ENCODE measurements at regions not wholly inside any gene's neighbourhood (a gene's known extent, or its start where the extent isn't known, plus 50 kb on each side); places are given as distances from the start of the nearest gene placed in this dataset.

DNA sequence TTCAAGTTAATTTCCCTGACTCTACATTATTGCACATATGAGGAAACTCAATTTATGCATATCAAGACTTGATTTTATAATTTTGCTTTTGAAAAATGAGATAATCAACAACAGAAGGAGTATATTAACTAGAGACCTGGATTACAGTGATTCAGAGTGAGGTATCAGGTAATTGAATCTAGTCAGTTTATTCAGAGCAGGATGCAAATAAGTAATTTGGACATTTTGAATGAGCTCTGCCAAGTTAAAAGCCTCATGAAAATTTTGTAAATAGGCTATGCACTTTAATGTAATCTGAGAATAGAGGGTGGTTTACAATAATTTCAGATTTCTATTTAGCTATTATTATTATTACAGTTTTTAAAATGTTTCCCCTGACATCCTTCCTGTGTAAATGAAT is 203.7 kb upstream of the EMCN start:
- H4K8ac ChIP-seq (replicated peaks; ENCODE audit: insufficient read length, low read depth, low read length) = no peak overlapping the region
- H4K91ac ChIP-seq (ENCODE audit: insufficient read length, low read depth, low read length) = no peak overlapping the region
- H2BK15ac ChIP-seq (ENCODE audit: low read depth, low read length) = no peak overlapping the region
- no peak overlapping the region for H3K4ac ChIP-seq (ENCODE audit: low read depth, low read length)
- H3K4me2 ChIP-seq (ENCODE audit: insufficient read depth, insufficient read length, low read length) = no peak overlapping the region
- no peak overlapping the region for H2BK20ac ChIP-seq (ENCODE audit: low read depth, low read length, poor library complexity, severe bottlenecking)
- no peak overlapping the region for H3K23ac ChIP-seq (ENCODE audit: insufficient read length, low read depth, low read length)
- Mint-ChIP-seq H3K9me3 (no peaks in the 10 kb centered on the region), H3K4me3 (no peak overlapping the region), H3K27me3 (ENCODE audit: low read depth) (no peaks in the 10 kb centered on the region), H3K36me3 (ENCODE audit: insufficient read depth in 1 of 3, low read depth in 3 of 3) (no peaks in the 10 kb centered on the region; a peak in 1 of 7 replicates), H3K4me1 (peaks cover 0 to 4% of the 10 kb centered on the region in 2 experiments; a peak in 2 of 4 replicates), H3K27ac (no peak overlapping the region)
- no peak overlapping the region for H4K5ac ChIP-seq (ENCODE audit: insufficient read length, low read depth, low read length)
- no peaks in the 10 kb centered on the region for H3K79me1 ChIP-seq (ENCODE audit: insufficient read depth, low read depth, low read length, poor library complexity, severe bottlenecking)
- DNase-seq = no peak
- no peak overlapping the region for H2AK5ac ChIP-seq (ENCODE audit: insufficient read length, low read length)
- H3K9me3 ChIP-seq (ENCODE audit: control insufficient read depth, low read depth, low read length) = no peaks in the 10 kb centered on the region
- no peak overlapping the region for H3K56ac ChIP-seq (ENCODE audit: insufficient read length, low read depth, low read length)
- no peaks in the 10 kb centered on the region for H4K20me1 ChIP-seq (ENCODE audit: control insufficient read depth, insufficient read depth, insufficient read length)
- TF ChIP-seq CTCF (conservative IDR thresholded peaks at IDR 0.05) = no peak
- H3K27ac ChIP-seq (ENCODE audit: insufficient read length, low read depth, low read length) = no peak overlapping the region
- H3K4me1 ChIP-seq (ENCODE audit: insufficient read depth, low read length) = no peaks in the 10 kb centered on the region
- no peak overlapping the region for H3T11ph ChIP-seq (ENCODE audit: low read length)
- H3K9ac ChIP-seq (ENCODE audit: extremely low read depth, insufficient read length, low read length) = no peak overlapping the region
- H2BK5ac ChIP-seq (ENCODE audit: insufficient read length, low read length) = no peak overlapping the region
- no peak overlapping the region for H3K18ac ChIP-seq (ENCODE audit: insufficient read length, low read depth, low read length)
- no peak overlapping the region for H2AFZ ChIP-seq (ENCODE audit: low read length)
- no peaks in the 10 kb centered on the region for H3K27me3 ChIP-seq (ENCODE audit: insufficient read depth, low read length)
- H3K23me2 ChIP-seq (ENCODE audit: insufficient read length, low read depth, low read length, poor library complexity, severe bottlenecking) = no peaks in the 10 kb centered on the region
- H2BK12ac ChIP-seq (ENCODE audit: insufficient read length, low read depth, low read length) = no peak overlapping the region
- H3K79me2 ChIP-seq (ENCODE audit: insufficient read depth, low read length) = no peaks in the 10 kb centered on the region
- no peak overlapping the region for H3K14ac ChIP-seq (ENCODE audit: insufficient read depth, low read length)
- no peak overlapping the region for H2BK120ac ChIP-seq (ENCODE audit: low read depth, low read length, poor library complexity, severe bottlenecking)

Measured in H9 (cell line).